Upper lobe of right lung (tissue), 1 donor: ENCODE measurements at regions not wholly inside any gene's neighbourhood (a gene's known extent, or its start where the extent isn't known, plus 50 kb on each side); places are given as distances from the start of the nearest gene placed in this dataset.

ENCODE experiments used
- ATAC-seq: fragments of 200-7000 bp; cut with Tn5 transposase; one replicate; pipeline ENCODE4 v1.9.1; 2020; ENCODE audit warnings: mild to moderate bottlenecking, moderate library complexity
- DNase-seq: peaks from one replicate; pipeline ENCODE4 v3.0.0-alpha.2; 2020
- H3K27ac ChIP-seq: fragments of 200-600 bp; one replicate; pipeline ENCODE4 v1.8.0; 2022
- H3K27me3 ChIP-seq: fragments of 200-600 bp; one replicate; pipeline ENCODE4 v1.8.0; 2022; ENCODE audit warnings: mild to moderate bottlenecking
- H3K36me3 ChIP-seq: fragments of 200-600 bp; one replicate; pipeline ENCODE4 v1.8.0; 2022
- H3K4me1 ChIP-seq: fragments of 200-600 bp; one replicate; pipeline ENCODE4 v1.8.0; 2022
- H3K4me3 ChIP-seq: fragments of 200-600 bp; one replicate; pipeline ENCODE4 v1.8.0; 2022; ENCODE audit warnings: mild to moderate bottlenecking
- H3K9me3 ChIP-seq: fragments of 200-600 bp; one replicate; pipeline ENCODE4 v1.8.0; 2022
- intact Hi-C: fragments of 100-400 bp; cut with DNase I; formaldehyde crosslinking; loops from one replicate; pipeline ENCODE4 v1.11.0; 2022
- TF ChIP-seq, protein P1 (sequence below): fragments of 200-600 bp; IDR thresholded peaks from one replicate; pipeline ENCODE4 v1.8.0; 2022; ENCODE audit warnings: antibody characterized with exemption
- donor health status: DM: no; HTN: yes; CAD: no; lungs with severe emphysema.

DNA sequence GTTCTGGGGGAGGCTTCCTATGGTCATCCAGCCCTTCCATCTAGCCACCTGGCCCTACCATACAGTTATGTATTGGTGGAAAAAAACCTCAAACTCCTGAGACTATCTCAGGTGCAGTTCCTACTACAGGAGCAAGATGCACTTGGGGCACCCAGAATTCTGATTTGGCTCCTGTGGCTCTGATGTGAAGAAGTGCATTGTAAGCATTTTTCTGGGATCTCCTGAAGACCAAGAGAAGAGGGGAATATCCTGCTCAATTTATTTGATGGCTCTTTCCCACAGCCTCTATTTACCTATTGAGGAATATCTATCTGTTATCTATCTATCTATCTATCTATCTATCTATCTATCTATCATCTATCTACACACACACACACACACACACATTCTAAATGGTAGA is 1981.5 kb downstream of the TP53TG3F start:
- intact Hi-C loops, result no loop called here
- Histone ChIP-seq H3K27ac (no peak overlapping the region), H3K36me3 (no peaks in the 10 kb centered on the region), H3K27me3 (no peaks in the 10 kb centered on the region), H3K4me3 (no peak overlapping the region), H3K4me1 (no peaks in the 10 kb centered on the region), H3K9me3 (peaks cover under 1% of the 10 kb centered on the region)
- ATAC-seq, result no peak
- DNase-seq, result no peak
- TF ChIP-seq, protein P1, sequence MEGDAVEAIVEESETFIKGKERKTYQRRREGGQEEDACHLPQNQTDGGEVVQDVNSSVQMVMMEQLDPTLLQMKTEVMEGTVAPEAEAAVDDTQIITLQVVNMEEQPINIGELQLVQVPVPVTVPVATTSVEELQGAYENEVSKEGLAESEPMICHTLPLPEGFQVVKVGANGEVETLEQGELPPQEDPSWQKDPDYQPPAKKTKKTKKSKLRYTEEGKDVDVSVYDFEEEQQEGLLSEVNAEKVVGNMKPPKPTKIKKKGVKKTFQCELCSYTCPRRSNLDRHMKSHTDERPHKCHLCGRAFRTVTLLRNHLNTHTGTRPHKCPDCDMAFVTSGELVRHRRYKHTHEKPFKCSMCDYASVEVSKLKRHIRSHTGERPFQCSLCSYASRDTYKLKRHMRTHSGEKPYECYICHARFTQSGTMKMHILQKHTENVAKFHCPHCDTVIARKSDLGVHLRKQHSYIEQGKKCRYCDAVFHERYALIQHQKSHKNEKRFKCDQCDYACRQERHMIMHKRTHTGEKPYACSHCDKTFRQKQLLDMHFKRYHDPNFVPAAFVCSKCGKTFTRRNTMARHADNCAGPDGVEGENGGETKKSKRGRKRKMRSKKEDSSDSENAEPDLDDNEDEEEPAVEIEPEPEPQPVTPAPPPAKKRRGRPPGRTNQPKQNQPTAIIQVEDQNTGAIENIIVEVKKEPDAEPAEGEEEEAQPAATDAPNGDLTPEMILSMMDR, result no peak

GRCh38 chr16:35447010-35447558 is 1987.7 kb downstream of the TP53TG3F start:
- Histone ChIP-seq H3K9me3 (peaks cover 20% of the 10 kb centered on the region), H3K27me3 (no peaks in the 10 kb centered on the region), H3K27ac (no peak overlapping the region), H3K4me1 (no peaks in the 10 kb centered on the region), H3K36me3 (no peaks in the 10 kb centered on the region), H3K4me3 (no peak overlapping the region)
- TF ChIP-seq, protein P1, result no peak
- intact Hi-C loops, result no loop called here
- ATAC-seq (no peak), DNase-seq (no peak)

- no peak overlapping the region for H3K27ac ChIP-seq
- H3K36me3 ChIP-seq, result no peaks in the 10 kb centered on the region
- peaks cover 20% of the 10 kb centered on the region for H3K9me3 ChIP-seq
- ATAC-seq (no peak), DNase-seq (no peak)
- TF ChIP-seq, protein P1, result no peak
- intact Hi-C loops, result no loop called here
- H3K4me3 ChIP-seq, result no peak overlapping the region
- H3K27me3 ChIP-seq, result no peaks in the 10 kb centered on the region
- H3K4me1 ChIP-seq, result no peaks in the 10 kb centered on the region
Observed at GRCh38 chr16:35449663-35450062, 1990.3 kb downstream of the TP53TG3F start.

DNA sequence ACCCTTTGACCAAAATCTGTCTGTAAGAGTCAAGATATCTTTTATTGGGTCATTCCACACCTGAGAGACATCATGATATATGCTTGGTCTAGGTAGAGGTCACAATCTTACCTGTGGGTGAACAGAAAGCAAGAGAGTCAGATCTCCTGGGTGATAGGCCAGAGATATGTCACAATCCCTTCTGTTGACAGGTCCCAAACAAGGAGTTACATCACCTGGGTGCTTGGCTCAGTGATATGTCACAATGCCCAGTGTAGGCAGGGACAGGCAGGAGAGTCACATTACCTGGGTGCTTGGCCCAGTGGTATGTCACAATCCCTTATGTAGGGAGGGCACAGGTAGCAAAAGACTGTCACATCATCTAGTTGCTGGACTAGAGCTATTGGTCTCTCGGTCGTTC is 1991.2 kb downstream of the TP53TG3F start:
- intact Hi-C loops, result no loop called here
- Histone ChIP-seq H3K36me3 (no peaks in the 10 kb centered on the region), H3K9me3 (peaks cover 20% of the 10 kb centered on the region), H3K4me1 (no peaks in the 10 kb centered on the region), H3K4me3 (no peak overlapping the region), H3K27me3 (no peaks in the 10 kb centered on the region), H3K27ac (no peak overlapping the region)
- TF ChIP-seq, protein P1, result no peak
- DNase-seq (no peak), ATAC-seq (no peak)

DNA sequence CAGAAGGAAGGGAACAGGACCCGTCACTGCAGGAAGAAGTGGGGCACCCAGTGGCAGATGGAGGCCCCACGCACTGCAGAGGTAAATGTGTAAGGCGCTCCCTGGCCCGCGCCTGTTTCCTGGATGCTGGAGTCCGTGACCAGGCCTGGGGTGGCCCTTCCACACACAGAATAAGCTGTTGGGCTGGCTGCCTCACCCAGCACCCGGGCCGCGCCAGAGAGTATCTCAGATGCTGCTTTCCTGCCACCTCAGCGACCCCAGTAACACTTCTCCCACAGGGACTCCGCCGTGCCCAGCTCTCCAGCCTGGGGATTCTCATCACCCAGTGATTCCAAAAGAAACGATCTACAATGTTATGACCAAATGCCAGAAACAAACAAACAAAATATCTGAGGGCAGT is 1993.1 kb downstream of the TP53TG3F start:
- ATAC-seq (no peak), DNase-seq (no peak)
- Histone ChIP-seq H3K4me1 (no peaks in the 10 kb centered on the region), H3K27ac (no peak overlapping the region), H3K27me3 (no peaks in the 10 kb centered on the region), H3K36me3 (no peaks in the 10 kb centered on the region), H3K9me3 (peaks cover 9% of the 10 kb centered on the region), H3K4me3 (no peak overlapping the region)
- TF ChIP-seq, protein P1, result no peak
- intact Hi-C loops, result no loop called here

GRCh38 chr16:35463358-35463757 is 2003.9 kb downstream of the TP53TG3F start:
- no peaks in the 10 kb centered on the region for H3K27me3 ChIP-seq
- intact Hi-C loops, result no loop called here
- ATAC-seq (no peak), DNase-seq (no peak)
- no peaks in the 10 kb centered on the region for H3K9me3 ChIP-seq
- H3K4me3 ChIP-seq, result no peak overlapping the region
- no peaks in the 10 kb centered on the region for H3K4me1 ChIP-seq
- TF ChIP-seq, protein P1, result no peak
- H3K27ac ChIP-seq, result no peak overlapping the region
- H3K36me3 ChIP-seq, result no peaks in the 10 kb centered on the region
